HFFc6 (cell line): ENCODE measurements at regions not wholly inside any gene's neighbourhood (a gene's known extent, or its start where the extent isn't known, plus 50 kb on each side); places are given as distances from the start of the nearest gene placed in this dataset.
"Not testable (repeated sequence)": the region's sequence is repeated elsewhere in the genome, so short reads cannot be mapped to it uniquely, and the experiment has no call there.

Source experiments
- DNase-seq: peaks from one replicate; pipeline ENCODE4 v3.0.0-alpha.2; 2018
- H3K27ac Mint-ChIP-seq: 2 replicates; pipeline ENCODE4 v1.8.0; 2020; ENCODE audit warnings: mild to moderate bottlenecking, mixed read lengths
- H3K27me3 Mint-ChIP-seq: 2 replicates; pipeline ENCODE4 v1.8.0; 2021; ENCODE audit warnings: mild to moderate bottlenecking, moderate library complexity, mixed read lengths; ENCODE audit not compliant: insufficient read depth
- H3K36me3 Mint-ChIP-seq: 2 replicates; pipeline ENCODE4 v1.8.0; 2021; ENCODE audit warnings: low read depth, mixed read lengths
- H3K4me1 Mint-ChIP-seq: 2 replicates; pipeline ENCODE4 v1.8.0; 2020; ENCODE audit warnings: low read depth, mixed read lengths
- H3K4me3 Mint-ChIP-seq: 2 replicates; pipeline ENCODE4 v1.8.0; 2020; ENCODE audit warnings: mild to moderate bottlenecking, moderate library complexity, mixed read lengths
- H3K9me3 Mint-ChIP-seq: 2 replicates; pipeline ENCODE4 v1.8.0; 2020; ENCODE audit warnings: mild to moderate bottlenecking, mixed read lengths
- CTCF ChIP-seq: fragments of 200-600 bp; sonication (generic); IDR thresholded peaks from 2 replicates; pipeline ENCODE4 v1.5.0; 2021; ENCODE audit warnings: antibody characterized with exemption, mild to moderate bottlenecking

DNA sequence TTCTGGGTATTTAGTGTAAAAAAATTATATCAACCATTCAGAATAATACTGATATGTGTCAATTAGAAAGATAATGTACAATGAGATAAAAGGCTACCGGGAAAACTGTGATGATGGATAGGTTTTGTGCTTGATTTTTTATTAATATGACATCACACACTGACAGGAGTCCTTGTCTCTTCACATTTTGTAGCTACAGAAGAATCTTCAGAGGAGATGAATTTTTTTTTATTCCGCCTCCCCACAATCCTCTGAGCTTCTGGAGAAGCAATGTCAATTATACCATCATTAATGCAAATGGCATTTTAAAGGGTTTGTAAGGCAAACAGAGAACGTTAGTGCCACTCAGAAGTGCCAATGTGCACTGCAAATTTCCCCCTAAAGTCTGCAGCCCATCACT is 131.7 kb upstream of the CCNG1 start:
- DNase-seq: no peak
- Mint-ChIP-seq H3K4me3 (no peak overlapping the region), H3K36me3 (no peaks in the 10 kb centered on the region), H3K27ac (no peak overlapping the region), H3K4me1 (no peaks in the 10 kb centered on the region), H3K9me3 (peaks cover 22% of the 10 kb centered on the region), H3K27me3 (no peaks in the 10 kb centered on the region)
- no peak for TF ChIP-seq CTCF

DNA sequence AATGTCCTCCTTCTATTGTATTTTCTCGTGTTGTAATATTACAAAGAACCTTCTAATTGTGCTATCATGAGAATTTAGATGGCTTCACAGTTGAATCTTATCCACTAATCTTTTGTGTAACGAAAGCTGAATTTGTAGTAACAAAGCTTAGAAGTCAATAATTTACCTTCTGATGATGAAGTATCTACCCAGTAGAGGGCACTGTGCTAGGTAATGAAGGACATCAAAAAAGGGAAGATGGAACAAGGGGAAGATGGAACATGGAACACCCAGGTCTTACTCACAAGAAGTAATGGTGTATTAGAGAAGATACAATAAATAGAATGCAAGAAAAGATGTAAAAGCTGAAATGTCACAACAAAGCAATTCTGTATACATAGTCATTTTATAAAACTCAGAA is 131.0 kb upstream of the CCNG1 start:
- DNase-seq: no peak
- Mint-ChIP-seq H3K36me3 (no peaks in the 10 kb centered on the region), H3K4me1 (no peaks in the 10 kb centered on the region), H3K27ac (no peak overlapping the region), H3K4me3 (no peak overlapping the region), H3K27me3 (no peaks in the 10 kb centered on the region), H3K9me3 (peaks cover 27% of the 10 kb centered on the region)
- peak; percentile 53; the same call in 1 of the 2 replicates for TF ChIP-seq CTCF

DNA sequence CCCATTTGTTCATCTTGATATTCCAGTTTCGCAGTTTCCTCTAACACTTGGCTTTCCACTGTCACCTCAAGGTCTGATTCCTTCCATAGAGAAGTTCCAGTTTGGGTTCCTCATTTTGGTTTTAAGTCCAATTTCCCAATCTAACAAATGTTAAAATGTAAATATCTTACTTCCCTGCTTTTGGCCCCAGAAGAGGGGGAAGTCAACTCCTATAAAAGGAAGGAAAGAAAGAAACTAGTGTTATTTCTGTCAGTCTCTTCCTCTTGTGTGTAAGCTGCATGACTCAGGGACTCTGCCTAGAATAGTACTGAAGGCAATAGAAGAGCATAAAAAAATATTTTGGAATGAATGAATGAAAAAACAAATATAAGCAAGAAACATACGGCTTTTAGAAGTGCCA is 127.5 kb upstream of the CCNG1 start:
- Mint-ChIP-seq H3K27ac (no peak overlapping the region), H3K36me3 (no peaks in the 10 kb centered on the region), H3K4me1 (no peaks in the 10 kb centered on the region), H3K4me3 (no peak overlapping the region), H3K9me3 (peaks cover 24% of the 10 kb centered on the region), H3K27me3 (no peaks in the 10 kb centered on the region)
- DNase-seq: no peak
- no peak for TF ChIP-seq CTCF

DNA sequence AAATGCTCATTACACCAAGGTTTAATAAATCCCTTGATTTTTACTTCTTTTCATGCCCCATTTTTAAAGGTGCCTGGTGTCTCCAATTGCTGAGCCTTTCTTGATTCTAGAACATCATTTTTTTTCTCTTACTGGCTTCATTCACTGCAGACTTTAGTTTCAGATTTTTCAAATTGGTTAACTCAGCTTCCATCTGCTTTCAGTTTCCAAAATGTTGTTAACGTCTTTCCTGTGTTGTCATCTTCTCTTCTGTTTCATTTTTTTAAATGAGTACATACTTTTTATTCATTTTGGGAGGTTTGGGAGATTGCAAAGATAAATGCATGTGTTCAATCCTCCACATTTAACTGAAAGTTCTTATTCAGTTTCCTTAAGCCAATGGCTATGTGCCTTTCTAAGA is 126.4 kb upstream of the CCNG1 start:
- H3K36me3 Mint-ChIP-seq: no peaks in the 10 kb centered on the region
- no peaks in the 10 kb centered on the region; the same call in 1 of the 2 replicates for H3K27me3 Mint-ChIP-seq
- H3K27ac Mint-ChIP-seq: no peak overlapping the region
- no peak overlapping the region for H3K4me3 Mint-ChIP-seq
- H3K9me3 Mint-ChIP-seq: peaks cover 28% of the 10 kb centered on the region
- no peak for TF ChIP-seq CTCF
- H3K4me1 Mint-ChIP-seq: no peaks in the 10 kb centered on the region
- no peak for DNase-seq

DNA sequence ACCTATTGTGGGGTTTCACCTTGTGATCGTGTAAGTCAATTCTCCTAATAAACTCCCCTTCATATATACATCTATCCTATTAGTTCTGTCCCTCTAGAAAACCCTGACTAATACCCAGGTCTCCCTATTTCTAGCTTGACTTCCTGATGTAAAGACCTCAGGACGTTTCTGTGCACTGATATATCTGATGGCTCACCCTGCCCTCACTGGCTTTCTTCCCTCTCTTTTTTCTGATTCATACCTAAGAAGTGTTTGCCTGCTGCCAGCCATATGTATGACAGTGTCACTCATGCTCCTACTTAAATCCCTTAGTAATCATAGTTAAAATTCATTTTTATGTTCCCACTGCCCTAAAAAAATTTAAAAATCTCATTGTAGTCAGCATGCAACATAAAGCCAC is 124.8 kb upstream of the CCNG1 start:
- DNase-seq: no peak
- Mint-ChIP-seq H3K9me3 (peaks cover 28% of the 10 kb centered on the region), H3K27ac (no peak overlapping the region), H3K4me1 (no peaks in the 10 kb centered on the region), H3K27me3 (no peaks in the 10 kb centered on the region; the same call in 1 of the 2 replicates), H3K4me3 (no peak overlapping the region), H3K36me3 (no peaks in the 10 kb centered on the region)
- no peak for TF ChIP-seq CTCF

- not testable (repeated sequence) for H3K4me1 Mint-ChIP-seq, H3K4me3 Mint-ChIP-seq, H3K36me3 Mint-ChIP-seq, H3K27me3 Mint-ChIP-seq, H3K27ac Mint-ChIP-seq, DNase-seq
- H3K9me3 Mint-ChIP-seq: peaks cover 28% of the 10 kb centered on the region
Measured at GRCh38 chr5:163313049-163313448, 124.3 kb upstream of the CCNG1 start.

DNA sequence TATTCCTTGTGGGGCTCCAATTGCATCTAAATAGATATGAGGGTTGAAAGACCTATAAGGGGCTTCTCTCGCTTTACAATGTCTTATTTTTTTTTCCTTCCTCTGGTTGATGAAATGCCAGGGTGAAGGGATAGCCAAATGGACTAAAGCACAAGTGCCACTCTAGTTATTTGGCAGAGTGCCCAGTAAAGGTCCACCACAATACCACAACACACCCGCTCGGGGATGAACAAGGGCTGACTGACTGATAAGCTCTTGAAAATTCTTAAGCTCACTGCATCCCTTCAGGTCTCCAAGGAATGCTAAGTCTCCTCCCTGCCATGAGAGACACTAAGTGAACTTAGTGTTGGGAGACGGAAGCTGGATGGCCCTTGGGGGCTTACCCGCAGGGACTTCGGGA is 121.0 kb upstream of the CCNG1 start:
- H3K27me3 Mint-ChIP-seq, H3K4me3 Mint-ChIP-seq, H3K36me3 Mint-ChIP-seq, DNase-seq, H3K27ac Mint-ChIP-seq, H3K4me1 Mint-ChIP-seq: not testable (repeated sequence)
- peaks cover 29% of the 10 kb centered on the region for H3K9me3 Mint-ChIP-seq
